HepG2 (cell line): ENCODE measurements at regions not wholly inside any gene's neighbourhood (a gene's known extent, or its start where the extent isn't known, plus 50 kb on each side); places are given as distances from the start of the nearest gene placed in this dataset.

ENCODE experiments used
- ATAC-seq: fragments of 200-7000 bp; cut with Tn5 transposase; 3 replicates; pipeline ENCODE4 v1.9.1; 2020; ENCODE audit warnings: mild to moderate bottlenecking, moderate library complexity
- BruUV-seq: library from RNA; stranded (reverse); fragments of 400-500 nt; replicated peaks from 2 replicates; lab custom pipeline; 2021; lab: Mats Ljungman, UMichigan
- CTCF ChIA-PET: fragments of 300-600 bp; formaldehyde crosslinking; extraction: SDS; loops from one replicate; lab custom pipeline; 2021; ENCODE audit warnings: low total read pairs, inconsistent platforms, low intra/inter-chr PET ratio; lab: Yijun Ruan, JAX
- POLR2A ChIA-PET: fragments of 350-600 bp; sonication (Branson Sonifier 250); formaldehyde crosslinking; loops from one replicate; lab custom pipeline; 2020; ENCODE audit warnings: antibody characterized with exemption, inconsistent platforms; lab: Yijun Ruan, JAX
- DNase-seq: peaks from one replicate; pipeline ENCODE4 v3.0.0-alpha.2; 2015; ENCODE audit warnings: low spot score
- FAIRE-seq: peaks from 3 replicates; lab custom pipeline; 2011; peaks lifted over from hg19 to GRCh38; lab: Jason Lieb, UNC
- H2AFZ ChIP-seq: one replicate; pipeline ENCODE4 v1.6.1; 2011; ENCODE audit warnings: low read length, inconsistent platforms
- H3K27ac ChIP-seq: fragments of 300-600 bp; 3 replicates; pipeline ENCODE4 v1.8.0; 2011; ENCODE audit warnings: mixed run types, mild to moderate bottlenecking, mixed read lengths, low read length, inconsistent platforms; ENCODE audit not compliant: insufficient read depth; ENCODE audit errors: extremely low read length
- H3K27me3 ChIP-seq, 2 experiments: fragments of 200-600 bp in 1 of 2; 2 replicates in 1 of 2; 3 replicates in 1 of 2; pipeline versions ENCODE4 v1.6.0 to v1.8.0; 2011; ENCODE audit warnings: low read length in 2 of 2, mild to moderate bottlenecking in 2 of 2, moderate library complexity in 2 of 2, inconsistent platforms in 1 of 2; ENCODE audit not compliant: insufficient read depth in 2 of 2, control insufficient read depth in 1 of 2
- H3K36me3 ChIP-seq, 2 experiments: fragments of 200-600 bp in 1 of 2; replicated peaks in 1 of 2; 2 replicates in 1 of 2; 3 replicates in 1 of 2; pipeline versions ENCODE4 v1.5.1 to v1.8.0; 2011; ENCODE audit warnings: low read length in 2 of 2, inconsistent platforms in 1 of 2; ENCODE audit not compliant: insufficient read depth in 2 of 2, control insufficient read depth in 1 of 2
- H3K4me1 ChIP-seq: 2 replicates; pipeline ENCODE4 v1.5.1; 2012; ENCODE audit warnings: low read length, inconsistent platforms; ENCODE audit not compliant: insufficient read depth
- H3K4me2 ChIP-seq: 2 replicates; pipeline ENCODE4 v1.6.0; 2011; ENCODE audit warnings: low read depth, low read length, inconsistent platforms
- H3K4me3 ChIP-seq, 3 experiments: fragments of 200-600 bp in 1 of 3; sonication (generic), shearing (Covaris generic) in 1 of 3; replicated peaks in 1 of 3; 2 replicates each; pipeline ENCODE4 v1.5.1; 2011 to 2016; ENCODE audit warnings: low read length in 3 of 3, inconsistent platforms in 2 of 3, low read depth in 2 of 3, mild to moderate bottlenecking in 2 of 3, control low read depth in 1 of 3, mixed read lengths in 1 of 3; ENCODE audit not compliant: insufficient read depth in 1 of 3
- H3K79me2 ChIP-seq: one replicate; pipeline ENCODE4 v1.6.1; 2011; ENCODE audit warnings: low read length, inconsistent platforms; ENCODE audit not compliant: insufficient read depth
- H3K9ac ChIP-seq: 2 replicates; pipeline ENCODE4 v1.6.0; 2011; ENCODE audit warnings: mild to moderate bottlenecking, low read depth, low read length, inconsistent platforms; ENCODE audit not compliant: insufficient read depth
- H3K9me3 ChIP-seq: 2 replicates; pipeline ENCODE4 v1.5.1; 2012; ENCODE audit warnings: mild to moderate bottlenecking, low read length
- H4K20me1 ChIP-seq: 2 replicates; pipeline ENCODE4 v1.6.0; 2011; ENCODE audit warnings: inconsistent platforms, mild to moderate bottlenecking, low read length, moderate library complexity; ENCODE audit not compliant: insufficient read depth
- CEBPB ChIP-seq: IDR thresholded peaks from 2 replicates; pipeline ENCODE4 v1.6.1; 2011; ENCODE audit warnings: low read depth, low read length, improper control_type of control experiment, borderline replicate concordance
- FOXP1 ChIP-seq, 2 experiments: fragments of 450-650 bp in 1 of 2; IDR thresholded peaks; 2 replicates each; pipeline ENCODE4 v1.6.1; 2017 to 2018; ENCODE audit warnings: antibody characterized with exemption in 1 of 2
- SMAD1 ChIP-seq: sonication (generic); formaldehyde crosslinking; IDR thresholded peaks from 2 replicates; pipeline ENCODE4 v1.4.0; 2020; ENCODE audit warnings: missing genetic modification reagents, low read depth, mild to moderate bottlenecking, borderline replicate concordance
- ZMAT3 ChIP-seq: sonication (generic); formaldehyde crosslinking; conservative IDR thresholded peaks from 2 replicates; pipeline ENCODE4 v1.7.0; 2021; ENCODE audit warnings: missing genetic modification reagents
- ZNF143 ChIP-seq: sonication (generic); formaldehyde crosslinking; IDR thresholded peaks from 2 replicates; pipeline ENCODE4 v1.4.0; 2020; ENCODE audit warnings: missing genetic modification reagents
- ZNF562 ChIP-seq: sonication (generic); formaldehyde crosslinking; IDR thresholded peaks from 2 replicates; pipeline ENCODE4 v1.8.0; 2022; ENCODE audit warnings: missing genetic modification reagents, borderline replicate concordance
- ZSCAN29 ChIP-seq: sonication (generic); formaldehyde crosslinking; conservative IDR thresholded peaks from 2 replicates; pipeline ENCODE4 v1.4.0; 2020; ENCODE audit warnings: mild to moderate bottlenecking, missing genetic modification reagents
- in situ Hi-C: cut with HindIII; loops from 2 replicates; pipeline ENCODE4 v1.10.0; 2017; ENCODE audit warnings: low pct_unique_long_range_greater_than_20kb; ENCODE audit not compliant: extremely low pct_ligation_motif_present
- intact Hi-C: fragments of 100-400 bp; cut with micrococcal nuclease; formaldehyde crosslinking; loops from one replicate; pipeline ENCODE4 v1.10.0; 2022; ENCODE audit not compliant: unreplicated experiment
- TF ChIP-seq, protein P1 (sequence below), 2 experiments: IDR thresholded peaks; 2 replicates each; pipeline ENCODE4 v1.6.1; 2011 to 2012; ENCODE audit warnings: low read length in 2 of 2, borderline replicate concordance in 1 of 2, low read depth in 1 of 2, mild to moderate bottlenecking in 1 of 2, moderate library complexity in 1 of 2
- TF ChIP-seq, protein P2 (sequence below): sonication (generic); formaldehyde crosslinking; IDR thresholded peaks from 2 replicates; pipeline ENCODE4 v1.4.0; 2020; ENCODE audit warnings: missing genetic modification reagents

DNA sequence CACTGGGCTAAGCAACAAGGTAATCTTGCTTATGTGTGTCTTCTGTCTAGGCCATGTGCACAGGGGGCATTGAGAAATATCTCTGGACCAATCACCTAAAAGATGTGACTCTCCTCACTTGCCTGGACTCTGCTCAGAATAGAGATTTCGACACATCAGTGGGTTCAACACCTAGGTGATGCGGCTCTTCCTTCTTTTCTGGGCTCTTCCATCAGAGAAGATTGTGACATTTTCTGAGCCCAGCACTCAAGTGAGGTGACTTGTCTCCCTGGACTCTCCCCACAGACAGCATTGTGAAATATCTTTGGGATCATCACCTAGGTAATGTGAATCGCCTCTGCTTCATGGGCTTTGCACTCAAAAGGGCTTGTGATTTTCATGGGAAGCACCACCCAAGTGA is 1904.1 kb downstream of the TP53TG3F start (continued):
- TF ChIP-seq, protein P1, sequence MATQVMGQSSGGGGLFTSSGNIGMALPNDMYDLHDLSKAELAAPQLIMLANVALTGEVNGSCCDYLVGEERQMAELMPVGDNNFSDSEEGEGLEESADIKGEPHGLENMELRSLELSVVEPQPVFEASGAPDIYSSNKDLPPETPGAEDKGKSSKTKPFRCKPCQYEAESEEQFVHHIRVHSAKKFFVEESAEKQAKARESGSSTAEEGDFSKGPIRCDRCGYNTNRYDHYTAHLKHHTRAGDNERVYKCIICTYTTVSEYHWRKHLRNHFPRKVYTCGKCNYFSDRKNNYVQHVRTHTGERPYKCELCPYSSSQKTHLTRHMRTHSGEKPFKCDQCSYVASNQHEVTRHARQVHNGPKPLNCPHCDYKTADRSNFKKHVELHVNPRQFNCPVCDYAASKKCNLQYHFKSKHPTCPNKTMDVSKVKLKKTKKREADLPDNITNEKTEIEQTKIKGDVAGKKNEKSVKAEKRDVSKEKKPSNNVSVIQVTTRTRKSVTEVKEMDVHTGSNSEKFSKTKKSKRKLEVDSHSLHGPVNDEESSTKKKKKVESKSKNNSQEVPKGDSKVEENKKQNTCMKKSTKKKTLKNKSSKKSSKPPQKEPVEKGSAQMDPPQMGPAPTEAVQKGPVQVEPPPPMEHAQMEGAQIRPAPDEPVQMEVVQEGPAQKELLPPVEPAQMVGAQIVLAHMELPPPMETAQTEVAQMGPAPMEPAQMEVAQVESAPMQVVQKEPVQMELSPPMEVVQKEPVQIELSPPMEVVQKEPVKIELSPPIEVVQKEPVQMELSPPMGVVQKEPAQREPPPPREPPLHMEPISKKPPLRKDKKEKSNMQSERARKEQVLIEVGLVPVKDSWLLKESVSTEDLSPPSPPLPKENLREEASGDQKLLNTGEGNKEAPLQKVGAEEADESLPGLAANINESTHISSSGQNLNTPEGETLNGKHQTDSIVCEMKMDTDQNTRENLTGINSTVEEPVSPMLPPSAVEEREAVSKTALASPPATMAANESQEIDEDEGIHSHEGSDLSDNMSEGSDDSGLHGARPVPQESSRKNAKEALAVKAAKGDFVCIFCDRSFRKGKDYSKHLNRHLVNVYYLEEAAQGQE (IDR thresholded peaks at IDR 0.05; ENCODE audit: borderline replicate concordance in 1 of 2, low read depth in 1 of 2, low read length in 2 of 2), result no peak
- no peak for TF ChIP-seq ZNF562 (CRISPR knock-in tag)
- TF ChIP-seq, protein P2, sequence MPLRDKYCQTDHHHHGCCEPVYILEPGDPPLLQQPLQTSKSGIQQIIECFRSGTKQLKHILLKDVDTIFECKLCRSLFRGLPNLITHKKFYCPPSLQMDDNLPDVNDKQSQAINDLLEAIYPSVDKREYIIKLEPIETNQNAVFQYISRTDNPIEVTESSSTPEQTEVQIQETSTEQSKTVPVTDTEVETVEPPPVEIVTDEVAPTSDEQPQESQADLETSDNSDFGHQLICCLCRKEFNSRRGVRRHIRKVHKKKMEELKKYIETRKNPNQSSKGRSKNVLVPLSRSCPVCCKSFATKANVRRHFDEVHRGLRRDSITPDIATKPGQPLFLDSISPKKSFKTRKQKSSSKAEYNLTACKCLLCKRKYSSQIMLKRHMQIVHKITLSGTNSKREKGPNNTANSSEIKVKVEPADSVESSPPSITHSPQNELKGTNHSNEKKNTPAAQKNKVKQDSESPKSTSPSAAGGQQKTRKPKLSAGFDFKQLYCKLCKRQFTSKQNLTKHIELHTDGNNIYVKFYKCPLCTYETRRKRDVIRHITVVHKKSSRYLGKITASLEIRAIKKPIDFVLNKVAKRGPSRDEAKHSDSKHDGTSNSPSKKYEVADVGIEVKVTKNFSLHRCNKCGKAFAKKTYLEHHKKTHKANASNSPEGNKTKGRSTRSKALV (CRISPR knock-in tag), result no peak
- no peak for TF ChIP-seq ZMAT3 (CRISPR knock-in tag)
- TF ChIP-seq ZSCAN29 (CRISPR knock-in tag), result no peak
- no peak for TF ChIP-seq SMAD1 (CRISPR knock-in tag)
- TF ChIP-seq ZNF143 (CRISPR knock-in tag), result no peak
- TF ChIP-seq, all 625 proteins: peak for 0

DNA sequence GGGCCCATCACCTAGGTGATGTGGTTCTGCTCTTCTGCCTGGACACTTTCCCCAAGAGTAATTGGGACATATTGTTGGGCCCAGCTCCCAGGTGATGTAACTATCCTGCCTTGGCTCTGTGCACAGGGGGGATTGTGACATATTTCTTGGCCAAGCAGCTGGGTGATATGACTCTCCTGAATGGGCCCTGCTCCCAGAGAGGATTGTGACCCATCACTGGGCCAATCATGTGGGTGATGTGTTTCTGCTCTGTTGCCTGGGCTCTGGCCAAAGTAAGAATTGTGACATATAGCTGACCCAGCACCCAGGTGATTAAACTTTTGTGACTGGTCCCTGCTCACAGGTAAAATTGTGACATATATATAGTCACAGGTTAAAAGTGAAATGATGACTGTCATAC is 1904.9 kb downstream of the TP53TG3F start:
- TF ChIP-seq CEBPB (peak; percentile 43; the same call in 1 of the 2 replicates), FOXP1 (IDR thresholded peaks at IDR 0.05) (no peak), FOXP1 (CRISPR knock-in tag; IDR thresholded peaks at IDR 0.05) (no peak)
- ATAC-seq (no peak), FAIRE-seq (no peak), DNase-seq (no peak)
- ChIA-PET POLR2A (no interaction called here), CTCF (no interaction called here)
- no peak overlapping the region for H3K4me3 ChIP-seq
- no peaks in the 10 kb centered on the region for H3K27me3 ChIP-seq
- BruUV-seq, result no TSS peak
- H3K36me3 ChIP-seq, result no peaks in the 10 kb centered on the region
- no peaks in the 10 kb centered on the region for H4K20me1 ChIP-seq
- H3K9ac ChIP-seq, result no peak overlapping the region
- no peak overlapping the region for H3K4me2 ChIP-seq
- H3K4me1 ChIP-seq, result no peaks in the 10 kb centered on the region
- no peak overlapping the region for H3K27ac ChIP-seq
- intact Hi-C loops, result no loop called here
- H2AFZ ChIP-seq, result no peak overlapping the region
- in situ Hi-C loops, result no loop called here
- peaks cover 96% of the 10 kb centered on the region for H3K9me3 ChIP-seq
- H3K79me2 ChIP-seq, result no peaks in the 10 kb centered on the region
